C4-2B (cell line): ENCODE measurements at regions not wholly inside any gene's neighbourhood (a gene's known extent, or its start where the extent isn't known, plus 50 kb on each side); places are given as distances from the start of the nearest gene placed in this dataset.

Source experiments
- ZFX ChIP-seq: fragments of 450-650 bp; IDR thresholded peaks from 2 replicates; pipeline ENCODE4 v1.6.1; 2017
- TF ChIP-seq, protein P1 (sequence below): fragments of 450-650 bp; conservative IDR thresholded peaks from 2 replicates; pipeline ENCODE4 v1.5.1; 2017; ENCODE audit warnings: mild to moderate bottlenecking

DNA sequence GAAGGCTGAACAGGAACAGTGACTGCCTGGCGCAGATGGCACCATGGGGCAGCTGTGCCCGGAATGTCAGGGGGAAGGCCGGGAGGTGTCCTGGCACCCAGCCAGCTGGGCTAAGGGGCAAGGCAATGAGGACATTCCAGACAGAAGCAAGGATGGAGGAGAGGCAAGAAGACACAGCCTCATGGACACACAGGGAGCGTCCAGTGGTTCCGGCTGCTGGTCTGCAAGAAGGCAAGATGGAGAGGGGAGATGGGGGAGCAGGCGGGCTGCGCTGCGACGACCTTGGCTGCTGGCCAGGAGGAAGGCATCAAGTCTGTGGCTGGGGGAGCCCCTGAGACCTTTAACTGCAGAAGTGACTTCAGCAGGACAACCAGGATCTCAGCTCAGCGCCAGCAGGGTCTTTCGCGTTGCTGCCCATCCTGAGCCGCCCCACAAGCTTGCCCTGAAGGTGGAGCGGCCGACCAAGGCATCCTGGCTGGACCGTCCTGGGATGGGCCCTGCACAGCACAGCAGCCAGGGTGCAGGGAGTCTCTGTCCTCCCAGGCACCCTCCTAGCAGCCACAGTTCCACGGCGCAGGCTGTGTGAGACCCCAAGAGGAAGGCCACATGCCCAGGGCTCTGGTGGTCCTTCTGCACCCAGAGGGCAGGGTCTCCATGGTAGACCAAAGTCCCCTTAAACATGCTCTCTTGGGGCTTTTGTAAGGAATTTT is 531.7 kb downstream of the BRD1 start:
- TF ChIP-seq, protein P1, sequence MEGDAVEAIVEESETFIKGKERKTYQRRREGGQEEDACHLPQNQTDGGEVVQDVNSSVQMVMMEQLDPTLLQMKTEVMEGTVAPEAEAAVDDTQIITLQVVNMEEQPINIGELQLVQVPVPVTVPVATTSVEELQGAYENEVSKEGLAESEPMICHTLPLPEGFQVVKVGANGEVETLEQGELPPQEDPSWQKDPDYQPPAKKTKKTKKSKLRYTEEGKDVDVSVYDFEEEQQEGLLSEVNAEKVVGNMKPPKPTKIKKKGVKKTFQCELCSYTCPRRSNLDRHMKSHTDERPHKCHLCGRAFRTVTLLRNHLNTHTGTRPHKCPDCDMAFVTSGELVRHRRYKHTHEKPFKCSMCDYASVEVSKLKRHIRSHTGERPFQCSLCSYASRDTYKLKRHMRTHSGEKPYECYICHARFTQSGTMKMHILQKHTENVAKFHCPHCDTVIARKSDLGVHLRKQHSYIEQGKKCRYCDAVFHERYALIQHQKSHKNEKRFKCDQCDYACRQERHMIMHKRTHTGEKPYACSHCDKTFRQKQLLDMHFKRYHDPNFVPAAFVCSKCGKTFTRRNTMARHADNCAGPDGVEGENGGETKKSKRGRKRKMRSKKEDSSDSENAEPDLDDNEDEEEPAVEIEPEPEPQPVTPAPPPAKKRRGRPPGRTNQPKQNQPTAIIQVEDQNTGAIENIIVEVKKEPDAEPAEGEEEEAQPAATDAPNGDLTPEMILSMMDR, result no peak
- TF ChIP-seq ZFX, result no peak
